Activated CD4-positive, CD25-positive, alpha-beta regulatory T cell (primary cell): ENCODE measurements at regions not wholly inside any gene's neighbourhood (a gene's known extent, or its start where the extent isn't known, plus 50 kb on each side); places are given as distances from the start of the nearest gene placed in this dataset.

Experiments
- DNase-seq, 4 experiments: peaks; one replicate each; lab custom pipeline; 2025; lab: John Stamatoyannopoulos, UW

DNA sequence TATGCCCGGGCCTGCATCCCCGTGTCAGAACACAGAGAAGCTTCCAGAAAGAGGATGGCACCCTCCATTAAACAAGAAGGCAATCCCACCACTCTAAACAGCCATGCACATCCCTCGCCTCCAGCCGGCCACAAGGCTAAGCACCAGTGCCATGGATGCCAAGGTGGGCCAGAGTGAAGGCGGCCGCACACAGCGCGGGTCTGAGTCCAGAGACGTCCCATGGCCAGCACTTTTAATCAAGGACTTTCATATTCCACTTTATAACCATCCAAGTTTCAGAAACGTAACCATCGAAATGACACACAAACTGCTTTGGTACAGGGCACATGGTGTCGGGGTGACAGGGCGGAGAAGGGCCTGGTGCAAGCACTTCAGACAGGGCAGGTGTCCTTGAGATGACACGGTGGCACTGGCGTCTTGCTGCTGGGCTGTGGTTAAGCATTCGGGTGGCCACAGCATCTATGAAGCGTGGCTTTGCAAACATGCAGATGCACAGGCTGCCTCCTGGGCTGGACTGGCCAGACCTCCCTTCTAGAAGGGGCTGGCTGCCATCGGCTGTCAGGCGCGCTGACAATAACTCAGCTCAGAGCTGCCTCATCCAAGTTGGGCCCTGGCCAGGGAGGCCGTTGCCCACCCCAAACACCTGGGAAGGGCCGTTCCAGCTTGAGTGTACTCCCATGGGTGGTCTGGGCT, 117.2 kb downstream of the RFLNA start:
- DNase-seq = no peak

DNA sequence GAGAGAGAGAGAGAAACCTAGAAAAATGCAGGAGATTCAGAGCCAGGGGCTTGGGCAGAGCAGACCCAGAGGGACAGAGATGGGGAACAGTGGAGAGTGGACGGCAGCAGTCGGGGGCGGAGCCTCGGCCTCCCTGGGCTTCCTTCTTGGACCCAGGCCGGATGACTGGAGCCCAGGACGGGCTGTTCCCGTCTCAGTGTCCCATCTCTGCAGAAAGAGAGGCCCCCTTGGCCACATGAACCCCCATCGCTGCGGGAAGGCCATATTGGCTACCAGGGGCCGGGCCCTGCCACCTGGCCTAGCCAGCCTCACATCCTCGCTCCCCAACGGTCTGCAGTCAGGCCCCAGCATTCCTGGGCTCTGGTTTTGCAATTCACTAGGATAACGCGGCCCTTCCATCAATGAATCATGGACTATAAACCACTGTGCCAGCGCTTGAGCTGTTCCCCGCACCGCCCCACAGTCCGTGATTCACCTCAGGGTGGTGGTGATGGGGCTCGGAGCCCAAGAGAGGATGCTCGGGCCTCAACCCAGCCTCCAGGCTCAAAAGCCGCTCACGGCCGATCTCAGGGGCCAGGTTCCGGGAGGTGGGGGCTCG, 116.5 kb downstream of the RFLNA start:
- DNase-seq = no peak

DNA sequence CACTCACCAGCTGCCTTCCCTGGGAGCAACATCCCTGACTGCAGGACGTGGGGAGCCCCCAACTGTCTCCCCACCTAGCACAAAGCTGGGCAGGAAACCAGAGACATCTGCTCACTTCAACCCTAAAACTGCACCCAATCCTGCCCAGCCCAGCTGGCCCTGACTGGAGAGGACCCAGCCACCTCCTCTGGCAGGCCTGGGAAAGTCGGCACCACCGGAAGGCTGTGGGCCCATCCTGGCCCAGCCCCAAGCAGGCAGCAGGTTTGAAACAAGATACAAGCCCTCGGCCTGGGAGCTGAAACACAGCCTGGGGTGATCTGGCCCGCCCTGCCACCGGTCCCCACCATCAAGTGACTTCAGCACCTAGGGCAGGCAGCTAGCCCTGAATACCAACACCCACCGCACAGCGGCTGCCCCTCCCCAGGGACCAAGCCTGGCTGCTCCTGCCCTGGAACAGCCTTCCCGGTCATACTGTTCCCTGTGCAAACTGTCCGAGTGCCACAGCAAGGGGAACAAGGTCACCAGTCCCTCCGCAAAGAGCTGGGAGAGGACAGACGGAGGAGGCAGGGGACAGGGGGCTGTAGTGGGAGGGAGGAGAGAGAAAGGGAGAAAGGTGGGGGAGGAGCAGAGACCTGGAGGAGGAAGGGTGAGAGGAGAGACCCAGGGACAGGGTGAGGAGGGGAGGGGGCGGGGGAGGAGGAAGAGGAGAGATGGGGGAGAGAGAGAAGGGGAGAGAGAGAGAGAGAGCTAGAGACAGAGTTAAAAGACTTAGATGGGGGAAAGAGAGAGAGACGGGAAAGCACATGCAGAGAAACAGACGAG, 115.7 kb downstream of the RFLNA start:
- DNase-seq = no peak

- DNase-seq = no peak
Observed at GRCh38 chr12:124408822-124409517, 114.1 kb downstream of the RFLNA start.

DNA sequence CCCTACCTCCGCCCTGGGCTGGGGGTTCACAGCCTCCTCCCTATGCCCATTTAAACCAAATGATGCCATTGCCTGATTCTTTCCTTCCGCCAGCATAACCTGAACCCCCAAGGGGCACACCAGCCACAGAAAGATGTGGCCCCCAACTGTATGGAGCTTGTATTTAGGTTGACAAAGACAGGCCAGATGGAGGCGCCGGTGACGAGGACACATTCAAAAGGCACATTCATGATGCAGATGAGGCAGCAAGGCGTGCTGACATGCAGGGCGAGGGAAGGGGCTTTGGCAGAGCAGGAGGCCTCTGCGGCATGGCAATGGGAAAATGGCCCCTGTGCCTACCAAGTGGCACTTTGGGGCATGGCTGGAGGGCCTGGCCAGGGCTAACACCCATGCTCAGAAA, 112.2 kb downstream of the RFLNA start:
- DNase-seq = no peak

DNA sequence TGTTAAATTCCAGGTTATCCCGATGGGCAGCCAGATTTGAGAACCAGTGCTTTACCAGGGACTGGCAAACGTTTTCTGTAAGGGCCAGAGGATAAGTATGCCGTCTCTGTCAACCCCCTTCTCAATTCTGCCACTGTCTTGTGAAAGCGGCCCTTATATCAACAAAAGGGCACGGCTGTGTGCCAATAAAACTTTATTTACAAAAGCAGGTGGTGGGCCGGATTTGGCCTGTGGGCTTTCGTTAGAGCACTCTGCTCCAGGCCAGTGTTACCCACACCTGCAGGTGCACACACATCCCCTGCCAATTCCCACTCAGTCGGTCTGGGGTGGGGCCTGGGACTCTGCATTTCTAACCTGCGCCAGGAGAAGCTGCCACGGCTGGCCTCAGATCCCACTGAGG, 111.2 kb downstream of the RFLNA start:
- no peak for DNase-seq

- DNase-seq = no peak
Observed at GRCh38 chr12:124405592-124405991, 110.7 kb downstream of the RFLNA start.

- no peak for DNase-seq
Observed at GRCh38 chr12:124405151-124405550, 110.3 kb downstream of the RFLNA start.

DNA sequence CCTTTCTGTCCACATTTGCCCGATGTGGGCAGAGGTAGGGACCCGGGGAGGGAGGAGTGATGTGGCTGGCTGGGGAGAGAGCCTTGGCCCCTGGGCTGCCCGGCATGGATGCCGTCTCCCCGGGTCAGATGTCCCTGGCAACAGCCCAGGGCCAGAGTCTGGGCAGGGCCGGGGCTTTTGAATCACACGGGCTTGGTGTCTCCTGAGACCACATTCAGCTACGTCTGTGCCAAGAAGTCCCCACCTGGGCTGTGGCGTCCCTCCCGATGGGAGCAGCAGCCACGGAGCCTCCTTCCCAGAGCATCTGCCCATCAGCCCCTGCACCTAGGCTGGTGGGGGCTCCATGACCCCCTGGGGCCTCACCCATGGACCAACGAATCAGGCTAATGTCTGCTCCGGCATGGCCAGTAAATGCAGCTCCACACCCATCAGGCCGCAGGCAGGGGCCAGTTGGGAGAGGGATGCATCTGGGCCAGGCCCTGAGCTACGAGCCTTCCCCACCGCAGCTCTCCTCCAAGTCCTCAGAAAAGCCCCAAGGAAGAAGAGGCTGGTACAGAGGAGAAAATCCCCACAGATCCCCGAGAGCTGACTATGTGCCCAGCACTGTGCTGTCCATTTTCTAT, 109.4 kb downstream of the RFLNA start:
- no peak for DNase-seq

DNA sequence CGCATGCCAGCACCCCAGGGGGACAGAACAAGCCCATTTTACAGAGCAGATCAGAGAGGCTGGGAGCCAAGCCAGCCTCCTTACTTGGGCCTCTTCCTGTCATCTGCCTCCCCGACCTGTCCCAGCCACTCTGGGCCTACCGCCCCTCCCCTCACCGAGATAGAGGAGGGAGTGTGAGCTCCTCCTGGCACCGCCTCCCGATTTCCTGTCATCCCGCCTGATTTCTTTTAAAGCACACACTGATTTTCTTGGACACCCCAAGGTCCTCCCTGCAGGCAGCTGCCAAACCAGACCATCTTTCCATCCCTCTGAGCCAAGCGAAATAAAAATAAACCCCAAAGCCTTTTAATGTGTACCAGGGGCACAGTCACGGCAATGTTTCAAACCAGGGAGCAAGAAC, 108.4 kb downstream of the RFLNA start:
- DNase-seq = no peak

GRCh38 chr12:124402248-124403066, 107.6 kb downstream of the RFLNA start:
- DNase-seq = no peak

- DNase-seq = no peak
Observed at GRCh38 chr12:124401704-124402221, 106.9 kb downstream of the RFLNA start.

GRCh38 chr12:124400124-124400523, 105.2 kb downstream of the RFLNA start:
- DNase-seq = no peak

GRCh38 chr12:124399622-124400021, 104.7 kb downstream of the RFLNA start:
- no peak for DNase-seq

GRCh38 chr12:124398578-124399227, 103.8 kb downstream of the RFLNA start:
- DNase-seq = no peak

GRCh38 chr12:124397807-124398577, 103.1 kb downstream of the RFLNA start:
- DNase-seq = no peak

DNA sequence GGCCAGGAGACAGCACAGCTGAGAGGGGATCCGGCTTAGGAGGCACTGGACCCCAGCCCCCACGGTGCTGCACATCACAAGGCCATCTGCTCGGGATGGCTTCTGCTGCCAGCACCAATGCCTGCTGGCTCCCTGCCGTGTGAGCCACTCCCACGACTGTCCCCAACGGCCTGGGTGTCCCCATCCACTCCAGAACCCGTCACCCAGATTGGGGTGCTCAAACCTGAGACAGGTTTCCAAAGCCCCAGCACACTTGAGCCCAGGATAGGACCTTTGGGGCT, 102.4 kb downstream of the RFLNA start:
- no peak for DNase-seq

DNA sequence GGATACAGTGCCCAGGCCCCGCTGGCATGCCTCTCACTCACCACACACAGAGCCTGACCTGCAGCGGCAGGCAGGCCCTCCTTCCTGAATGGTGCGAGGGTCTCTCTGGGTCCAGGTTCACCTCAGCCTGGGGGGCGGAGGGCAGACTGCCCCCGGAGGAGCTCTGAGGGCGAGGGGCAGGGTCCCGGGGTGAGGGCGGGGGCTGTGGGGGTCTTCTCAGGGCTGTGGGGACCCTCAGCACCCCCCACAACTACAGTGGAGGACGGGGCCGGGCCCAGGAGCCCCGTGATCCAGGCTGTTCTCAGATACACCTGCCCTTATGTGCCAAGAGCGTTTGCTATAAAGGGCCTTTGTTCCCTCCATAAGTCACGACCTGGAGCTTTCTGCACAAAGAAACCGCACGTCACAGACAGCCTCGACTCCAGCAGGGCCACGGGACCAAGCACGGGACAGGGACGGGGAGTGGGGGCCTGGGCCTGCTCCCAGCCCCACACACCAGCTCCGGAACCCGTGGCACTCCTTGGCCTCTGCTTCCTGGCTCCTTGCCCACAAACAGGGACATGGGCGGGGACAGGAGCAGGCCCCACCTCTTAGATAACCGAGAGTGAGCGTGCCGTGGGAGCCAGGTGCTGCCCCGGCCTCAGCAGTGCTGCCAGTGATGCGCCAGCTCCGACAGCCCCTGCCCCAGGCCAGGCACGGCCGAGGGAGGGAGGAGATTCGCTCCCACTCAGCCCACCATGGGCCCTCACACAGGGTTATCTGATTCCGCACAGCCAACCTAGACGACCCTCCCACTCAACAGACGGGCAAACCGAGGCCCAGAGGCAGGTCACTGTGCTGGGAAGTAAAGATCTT, 101.9 kb downstream of the RFLNA start:
- DNase-seq = no peak

DNA sequence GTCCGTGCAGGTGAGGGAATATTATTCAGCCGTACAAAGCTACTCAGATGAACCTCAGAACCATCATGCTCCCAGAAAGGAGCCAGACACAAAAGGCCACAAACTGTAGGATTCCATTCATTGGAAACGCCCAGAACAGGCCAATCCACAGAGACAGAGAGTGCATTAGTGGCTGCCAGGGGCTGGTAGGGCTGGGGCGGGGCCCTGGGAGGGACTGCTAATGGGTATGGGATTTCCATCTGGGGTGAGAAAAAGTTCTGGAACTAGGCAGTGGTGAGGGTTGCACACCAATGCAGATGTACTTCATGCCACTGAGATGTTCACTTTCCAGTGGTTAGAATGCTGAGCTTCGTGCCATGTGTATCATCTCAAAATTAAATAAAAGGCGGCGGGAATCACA, 101.1 kb downstream of the RFLNA start:
- no peak for DNase-seq
